Ovary (tissue), 3 donors: ENCODE measurements at regions not wholly inside any gene's neighbourhood (a gene's known extent, or its start where the extent isn't known, plus 50 kb on each side); places are given as distances from the start of the nearest gene placed in this dataset.

Experiments
- CTCF ChIP-seq, 3 donors: fragments of 450-650 bp in 2 of 3; fragments of 200-600 bp in 1 of 3; IDR thresholded peaks; one replicate each; pipeline versions ENCODE4 v1.5.1 to v1.8.0; 2016 to 2022; ENCODE audit warnings: antibody characterized with exemption in 3 of 3, mild to moderate bottlenecking in 1 of 3
- EP300 ChIP-seq: sonication (generic); formaldehyde crosslinking; IDR thresholded peaks from one replicate; pipeline ENCODE4 v1.6.1; 2017; ENCODE audit warnings: antibody characterized with exemption
- POLR2A ChIP-seq: fragments of 450-650 bp; IDR thresholded peaks from one replicate; pipeline ENCODE4 v1.6.1; 2017; ENCODE audit warnings: antibody characterized with exemption, mild to moderate bottlenecking, moderate library complexity
- donor health status: DM: no; HTN: no; CAD: no.

GRCh38 chr6:27593861-27594260 is 121.0 kb upstream of the ZNF184 start:
- TF ChIP-seq CTCF (IDR thresholded peaks at IDR 0.05) (no peak), POLR2A (no peak), EP300 (no peak)
